ENCODE measurements at regions not wholly inside any gene's neighbourhood (a gene's known extent, or its start where the extent isn't known, plus 50 kb on each side); places are given as distances from the start of the nearest gene placed in this dataset.

GRCh38 chr6:68194846-68195478 is 440.1 kb upstream of the ADGRB3 start:
- FAIRE-seq (no peak), DNase-seq (no peak)
- Histone ChIP-seq H3K9me3 (ENCODE audit: control insufficient read depth in 2 of 3, insufficient read depth in 1 of 3, low read length in 3 of 3) (peaks cover 0 to 13% (median 0%) of the 10 kb centered on the region in 3 donors), H3K27ac (ENCODE audit: low read depth in 2 of 2, low read length in 2 of 2) (no peak overlapping the region), H3K9ac (ENCODE audit: low read length in 3 of 3) (no peak overlapping the region), H3K36me3 (ENCODE audit: control insufficient read depth in 2 of 3, insufficient read depth in 3 of 3, low read length in 3 of 3) (no peaks in the 10 kb centered on the region), H3K27me3 (ENCODE audit: control insufficient read depth, insufficient read depth, low read length) (no peaks in the 10 kb centered on the region), H3K4me1 (ENCODE audit: control insufficient read depth in 2 of 3, insufficient read depth in 2 of 3, low read depth in 1 of 3, low read length in 3 of 3) (no peaks in the 10 kb centered on the region), H3K4me3 (ENCODE audit: low read length in 3 of 3) (no peak overlapping the region)
- TF ChIP-seq CTCF (IDR thresholded peaks at IDR 0.05; ENCODE audit: borderline replicate concordance, extremely low read depth, insufficient read depth), result no peak
- intact Hi-C loops (cut with DNase I), result no loop called here

- intact Hi-C loops (cut with DNase I), result no loop called here
- FAIRE-seq (no peak), DNase-seq (no peak)
- H3K9ac ChIP-seq (ENCODE audit: low read length in 3 of 3), result no peak overlapping the region
- no peaks in the 10 kb centered on the region for H3K27me3 ChIP-seq (ENCODE audit: control insufficient read depth, insufficient read depth, low read length)
- H3K27ac ChIP-seq (ENCODE audit: low read depth in 2 of 2, low read length in 2 of 2), result no peak overlapping the region
- no peaks in the 10 kb centered on the region for H3K36me3 ChIP-seq (ENCODE audit: control insufficient read depth in 2 of 3, insufficient read depth in 3 of 3, low read length in 3 of 3)
- no peaks in the 10 kb centered on the region for H3K4me1 ChIP-seq (ENCODE audit: control insufficient read depth in 2 of 3, insufficient read depth in 2 of 3, low read depth in 1 of 3, low read length in 3 of 3)
- TF ChIP-seq CTCF (IDR thresholded peaks at IDR 0.05; ENCODE audit: borderline replicate concordance, extremely low read depth, insufficient read depth), result no peak
- H3K4me3 ChIP-seq (ENCODE audit: low read length in 3 of 3), result no peak overlapping the region
- peaks cover 0 to 4% (median 0%) of the 10 kb centered on the region in 3 donors for H3K9me3 ChIP-seq (ENCODE audit: control insufficient read depth in 2 of 3, insufficient read depth in 1 of 3, low read length in 3 of 3)
Measured at GRCh38 chr6:68192988-68193387, 442.1 kb upstream of the ADGRB3 start.

- Histone ChIP-seq H3K27me3 (ENCODE audit: control insufficient read depth, insufficient read depth, low read length) (no peaks in the 10 kb centered on the region), H3K9ac (ENCODE audit: low read length in 3 of 3) (no peak overlapping the region), H3K27ac (ENCODE audit: low read depth in 2 of 2, low read length in 2 of 2) (no peak overlapping the region), H3K36me3 (ENCODE audit: control insufficient read depth in 2 of 3, insufficient read depth in 3 of 3, low read length in 3 of 3) (no peaks in the 10 kb centered on the region), H3K4me1 (ENCODE audit: control insufficient read depth in 2 of 3, insufficient read depth in 2 of 3, low read depth in 1 of 3, low read length in 3 of 3) (no peaks in the 10 kb centered on the region), H3K4me3 (ENCODE audit: low read length in 3 of 3) (no peak overlapping the region), H3K9me3 (ENCODE audit: control insufficient read depth in 2 of 3, insufficient read depth in 1 of 3, low read length in 3 of 3) (no peaks in the 10 kb centered on the region)
- intact Hi-C loops (cut with DNase I), result no loop called here
- DNase-seq (peak in 1 of 5 donors; percentile 3), FAIRE-seq (no peak)
- TF ChIP-seq CTCF (IDR thresholded peaks at IDR 0.05; ENCODE audit: borderline replicate concordance, extremely low read depth, insufficient read depth), result no peak
Measured at GRCh38 chr6:68189217-68189815, 445.8 kb upstream of the ADGRB3 start.
